GM23248 (cell line): ENCODE measurements at regions not wholly inside any gene's neighbourhood (a gene's known extent, or its start where the extent isn't known, plus 50 kb on each side); places are given as distances from the start of the nearest gene placed in this dataset.

ENCODE experiments used
- DNase-seq: peaks from one replicate; pipeline ENCODE4 v3.0.0-alpha.2; 2015
- H2AFZ ChIP-seq: fragments of 200-600 bp; sonication (generic); 2 replicates; pipeline ENCODE4 v1.6.1; 2016; ENCODE audit warnings: antibody characterized with exemption
- H3F3A ChIP-seq: fragments of 200-600 bp; sonication (generic); 2 replicates; pipeline ENCODE4 v1.6.1; 2016; ENCODE audit warnings: mild to moderate bottlenecking, antibody characterized with exemption, mixed run types; ENCODE audit not compliant: insufficient read depth
- H3K27ac ChIP-seq: fragments of 200-600 bp; sonication (generic); 2 replicates; pipeline ENCODE4 v1.5.1; 2016; ENCODE audit warnings: mild to moderate bottlenecking
- H3K27me3 ChIP-seq: fragments of 200-600 bp; sonication (generic); replicated peaks from 2 replicates; pipeline ENCODE4 v1.6.1; 2016; ENCODE audit warnings: mild to moderate bottlenecking; ENCODE audit not compliant: insufficient read depth
- H3K36me3 ChIP-seq: fragments of 200-600 bp; sonication (generic); 2 replicates; pipeline ENCODE4 v1.6.1; 2016; ENCODE audit warnings: low read depth, mild to moderate bottlenecking
- H3K4me1 ChIP-seq: fragments of 200-600 bp; sonication (generic); 2 replicates; pipeline ENCODE4 v1.6.1; 2016; ENCODE audit warnings: mild to moderate bottlenecking; ENCODE audit not compliant: insufficient read depth
- H3K4me2 ChIP-seq: fragments of 200-600 bp; sonication (generic); one replicate; pipeline ENCODE4 v1.6.1; 2016; ENCODE audit warnings: mild to moderate bottlenecking; ENCODE audit not compliant: unreplicated experiment
- H3K4me3 ChIP-seq: fragments of 200-600 bp; sonication (generic); 2 replicates; pipeline ENCODE4 v1.5.1; 2016; ENCODE audit warnings: mild to moderate bottlenecking
- H3K79me2 ChIP-seq: fragments of 200-600 bp; sonication (generic); 2 replicates; pipeline ENCODE4 v1.6.1; 2016; ENCODE audit warnings: mild to moderate bottlenecking; ENCODE audit not compliant: insufficient read depth
- H3K9ac ChIP-seq: fragments of 200-600 bp; sonication (generic); 2 replicates; pipeline ENCODE4 v1.6.1; 2016; ENCODE audit warnings: mild to moderate bottlenecking
- H3K9me2 ChIP-seq: fragments of 200-600 bp; sonication (generic); 2 replicates; pipeline ENCODE4 v1.6.1; 2016; ENCODE audit warnings: mixed run types, mild to moderate bottlenecking, moderate library complexity; ENCODE audit not compliant: insufficient read depth
- H3K9me3 ChIP-seq: fragments of 200-600 bp; sonication (generic); one replicate; pipeline ENCODE4 v1.6.1; 2017; ENCODE audit warnings: low read depth
- H4K20me1 ChIP-seq: fragments of 200-600 bp; sonication (generic); 2 replicates; pipeline ENCODE4 v1.6.0; 2016; ENCODE audit not compliant: insufficient read depth
- EZH2 ChIP-seq: fragments of 200-600 bp; sonication (generic); IDR thresholded peaks from 2 replicates; pipeline ENCODE4 v1.6.1; 2018; ENCODE audit warnings: antibody characterized with exemption, mild to moderate bottlenecking; ENCODE audit not compliant: insufficient read depth, poor library complexity, severe bottlenecking
- EZH2phosphoT487 ChIP-seq: fragments of 200-600 bp; sonication (generic); IDR thresholded peaks from 2 replicates; pipeline ENCODE4 v1.6.1; 2018; ENCODE audit warnings: antibody characterized with exemption, moderate library complexity, mild to moderate bottlenecking, low read depth; ENCODE audit not compliant: insufficient read depth
- WGBS, 2 experiments: methylation state at CpG; one replicate each; pipeline ENCODE4 v1.1.6; 2015 to 2017; ENCODE audit warnings: low lambda C conversion rate in 2 of 2, low coverage in 1 of 2; ENCODE audit errors: missing lambda C conversion rate in 2 of 2; 5-methylcytosine and 5-hydroxymethylcytosine counted together
- in situ Hi-C: fragments of 300-500 bp; cut with MboI; formaldehyde crosslinking; loops from 2 replicates; pipeline ENCODE4 v1.15.0; 2020

DNA sequence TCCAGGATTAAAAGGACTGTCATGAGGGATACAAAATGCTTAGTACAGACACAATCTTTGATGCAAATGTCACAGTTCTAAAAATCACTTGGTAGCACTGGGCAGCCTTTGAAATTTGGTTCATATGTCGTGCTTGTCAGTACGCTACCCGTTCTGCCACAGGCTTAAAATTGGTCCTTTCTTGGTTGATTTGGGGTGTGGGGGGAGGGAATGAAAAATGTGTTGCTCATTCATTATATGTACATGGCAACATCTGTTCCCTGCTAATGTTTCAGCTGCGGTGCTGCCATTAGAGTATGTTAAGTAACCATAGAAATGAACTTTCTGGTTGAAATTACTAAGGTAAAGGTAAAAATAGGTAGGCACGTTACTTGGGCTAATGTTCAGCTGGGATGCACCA, 155.4 kb upstream of the ARHGAP5 start:
- in situ Hi-C loops = no loop called here
- Histone ChIP-seq H3K9ac (no peak overlapping the region), H3K4me1 (peaks cover 14% of the 10 kb centered on the region), H3K4me2 (no peak overlapping the region), H3K4me3 (no peak overlapping the region), H3K27me3 (no peaks in the 10 kb centered on the region), H3K27ac (no peak overlapping the region), H3K79me2 (no peaks in the 10 kb centered on the region), H2AFZ (no peak overlapping the region), H3K9me3 (no peaks in the 10 kb centered on the region), H3K36me3 (no peaks in the 10 kb centered on the region), H3F3A (peaks cover 5% of the 10 kb centered on the region; the same call in 1 of the 2 replicates), H3K9me2 (no peaks in the 10 kb centered on the region), H4K20me1 (no peaks in the 10 kb centered on the region)
- TF ChIP-seq EZH2phosphoT487 = no peak
- no peak for TF ChIP-seq EZH2
- WGBS, 2 experiments = 66 to 70% methylated on average over 5 of the region's 5 CpGs
- no peak for DNase-seq

DNA sequence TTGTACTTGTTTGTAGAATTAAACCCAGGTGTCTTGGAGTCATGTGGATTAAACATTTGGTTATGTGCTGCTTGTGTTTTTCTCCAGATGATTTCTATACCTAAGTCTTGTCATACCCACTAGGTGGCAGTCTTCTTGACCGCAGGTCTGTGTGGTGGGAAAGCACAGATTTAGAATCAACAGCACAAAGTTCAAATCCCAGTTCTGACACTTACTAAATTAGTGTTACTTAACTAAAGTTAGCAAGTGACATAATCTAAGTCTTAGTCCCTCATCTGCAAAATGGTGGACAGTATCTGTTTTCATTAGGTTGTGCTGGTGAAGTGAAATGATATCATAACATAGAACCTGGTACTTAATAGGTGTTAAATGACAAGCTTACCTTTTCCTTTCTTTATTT, 151.0 kb upstream of the ARHGAP5 start:
- no peak overlapping the region for H3K4me3 ChIP-seq
- H3K27me3 ChIP-seq = no peaks in the 10 kb centered on the region
- H2AFZ ChIP-seq = no peak overlapping the region
- no peak overlapping the region for H3K4me2 ChIP-seq
- no peak overlapping the region for H3K27ac ChIP-seq
- H3F3A ChIP-seq = peaks cover 37% of the 10 kb centered on the region
- no peaks in the 10 kb centered on the region for H3K36me3 ChIP-seq
- H3K79me2 ChIP-seq = no peaks in the 10 kb centered on the region
- H3K4me1 ChIP-seq = peaks cover 44% of the 10 kb centered on the region
- 12 to 13% methylated on average over 1 of the region's 1 CpG for WGBS, 2 experiments
- no peak overlapping the region for H3K9ac ChIP-seq
- H3K9me3 ChIP-seq = no peaks in the 10 kb centered on the region
- TF ChIP-seq EZH2 (no peak), EZH2phosphoT487 (no peak)
- DNase-seq = peak; percentile 76
- in situ Hi-C loops = no loop called here
- no peaks in the 10 kb centered on the region for H4K20me1 ChIP-seq
- no peaks in the 10 kb centered on the region for H3K9me2 ChIP-seq

DNA sequence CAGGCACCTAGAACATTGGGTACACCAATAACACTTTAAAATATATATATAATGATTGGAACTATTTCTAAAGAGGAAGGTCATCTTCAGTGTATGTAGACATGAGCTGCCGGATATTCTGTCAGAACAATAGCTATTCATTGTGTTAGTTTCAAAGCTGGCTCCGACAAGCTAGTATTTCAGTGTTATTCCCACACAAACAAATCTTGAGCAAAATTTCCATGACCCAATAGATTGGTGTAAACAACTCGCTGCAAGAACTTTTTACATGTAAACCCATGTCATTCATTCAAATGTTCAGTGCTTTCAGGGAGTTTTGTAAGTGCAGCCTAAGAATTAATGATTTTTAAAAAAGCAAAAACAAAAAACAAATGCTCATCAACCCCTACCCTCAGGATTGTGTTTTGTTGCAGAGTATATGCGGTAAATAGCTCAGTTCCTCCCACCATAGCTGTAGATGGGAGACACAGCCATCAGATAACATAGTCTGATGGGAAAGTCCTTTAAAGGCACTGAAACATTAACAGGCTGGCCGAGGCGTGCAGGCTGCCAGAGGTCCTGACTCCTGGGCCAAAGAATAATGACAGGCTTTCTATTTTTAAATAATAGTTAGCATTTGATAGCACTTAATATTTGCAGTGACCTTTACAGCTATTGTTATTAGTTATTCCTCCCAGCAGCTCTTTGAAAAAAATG, 150.3 kb upstream of the ARHGAP5 start:
- Histone ChIP-seq H3K9me2 (no peaks in the 10 kb centered on the region), H3K79me2 (no peaks in the 10 kb centered on the region), H4K20me1 (no peaks in the 10 kb centered on the region), H3K27ac (peak overlapping the region; percentile 66), H3K4me3 (no peak overlapping the region), H3K4me1 (peaks cover 37% of the 10 kb centered on the region), H3K36me3 (no peaks in the 10 kb centered on the region), H3K4me2 (peak overlapping the region; percentile 54), H3K9me3 (no peaks in the 10 kb centered on the region), H3F3A (peaks cover 37% of the 10 kb centered on the region), H3K27me3 (no peaks in the 10 kb centered on the region), H2AFZ (no peak overlapping the region), H3K9ac (no peak overlapping the region)
- in situ Hi-C loops = no loop called here
- WGBS, 2 experiments = 84 to 87% methylated on average over 6 of the region's 6 CpGs
- DNase-seq = no peak
- TF ChIP-seq EZH2phosphoT487 (no peak), EZH2 (no peak)

DNA sequence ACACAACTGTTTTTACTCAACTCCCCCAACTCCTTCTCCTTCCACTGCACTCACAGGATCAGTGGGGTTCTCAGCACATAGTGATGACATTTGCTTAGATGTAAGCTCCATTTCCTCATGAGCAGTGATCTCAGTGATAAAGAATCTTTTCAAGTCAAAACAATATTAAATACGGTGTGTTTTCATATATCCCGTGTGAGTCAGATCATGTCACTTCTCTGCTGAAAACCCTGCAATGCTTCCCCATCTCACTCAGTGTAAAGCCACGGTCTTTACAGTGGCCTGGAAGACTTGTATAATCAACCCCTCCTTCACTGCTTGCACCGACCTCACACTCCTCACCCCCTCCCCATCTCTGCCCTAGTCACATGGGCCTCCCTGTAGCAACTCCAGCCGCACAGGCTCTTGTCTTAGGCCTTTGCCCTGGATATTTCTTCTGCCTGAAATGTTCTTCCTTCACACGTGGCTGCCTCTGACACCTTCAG, 149.7 kb upstream of the ARHGAP5 start:
- H2AFZ ChIP-seq = no peak overlapping the region
- no peaks in the 10 kb centered on the region for H3K36me3 ChIP-seq
- H3K9me2 ChIP-seq = no peaks in the 10 kb centered on the region
- WGBS, 2 experiments = 27 to 31% methylated on average over 6 of the region's 6 CpGs
- peak overlapping the region; percentile 54 for H3K4me2 ChIP-seq
- H4K20me1 ChIP-seq = no peaks in the 10 kb centered on the region
- 0 out of 2 replicates have a peak overlapping the region, but pooled peaks have one; percentile 10 for H3K9ac ChIP-seq
- H3K27me3 ChIP-seq = no peaks in the 10 kb centered on the region
- TF ChIP-seq EZH2phosphoT487 (no peak), EZH2 (no peak)
- peak overlapping the region; percentile 66 for H3K27ac ChIP-seq
- peak; percentile 93 for DNase-seq
- H3K4me1 ChIP-seq = peaks cover 37% of the 10 kb centered on the region
- in situ Hi-C loops = no loop called here
- H3K79me2 ChIP-seq = no peaks in the 10 kb centered on the region
- no peak overlapping the region for H3K4me3 ChIP-seq
- H3F3A ChIP-seq = peaks cover 37% of the 10 kb centered on the region
- H3K9me3 ChIP-seq = no peaks in the 10 kb centered on the region
